ENCODE measurements at regions not wholly inside any gene's neighbourhood (a gene's known extent, or its start where the extent isn't known, plus 50 kb on each side); places are given as distances from the start of the nearest gene placed in this dataset.
"Not testable (repeated sequence)": the region's sequence is repeated elsewhere in the genome, so short reads cannot be mapped to it uniquely, and the experiment has no call there.

GRCh38 chr14:106474261-106475028, 948.1 kb downstream of the TMEM121 start:
- not testable (repeated sequence) for TF ChIP-seq POLR2A (IDR thresholded peaks at IDR 0.05)
- TF ChIP-seq, protein P1, sequence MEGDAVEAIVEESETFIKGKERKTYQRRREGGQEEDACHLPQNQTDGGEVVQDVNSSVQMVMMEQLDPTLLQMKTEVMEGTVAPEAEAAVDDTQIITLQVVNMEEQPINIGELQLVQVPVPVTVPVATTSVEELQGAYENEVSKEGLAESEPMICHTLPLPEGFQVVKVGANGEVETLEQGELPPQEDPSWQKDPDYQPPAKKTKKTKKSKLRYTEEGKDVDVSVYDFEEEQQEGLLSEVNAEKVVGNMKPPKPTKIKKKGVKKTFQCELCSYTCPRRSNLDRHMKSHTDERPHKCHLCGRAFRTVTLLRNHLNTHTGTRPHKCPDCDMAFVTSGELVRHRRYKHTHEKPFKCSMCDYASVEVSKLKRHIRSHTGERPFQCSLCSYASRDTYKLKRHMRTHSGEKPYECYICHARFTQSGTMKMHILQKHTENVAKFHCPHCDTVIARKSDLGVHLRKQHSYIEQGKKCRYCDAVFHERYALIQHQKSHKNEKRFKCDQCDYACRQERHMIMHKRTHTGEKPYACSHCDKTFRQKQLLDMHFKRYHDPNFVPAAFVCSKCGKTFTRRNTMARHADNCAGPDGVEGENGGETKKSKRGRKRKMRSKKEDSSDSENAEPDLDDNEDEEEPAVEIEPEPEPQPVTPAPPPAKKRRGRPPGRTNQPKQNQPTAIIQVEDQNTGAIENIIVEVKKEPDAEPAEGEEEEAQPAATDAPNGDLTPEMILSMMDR (IDR thresholded peaks at IDR 0.05): not testable (repeated sequence)
